ENCODE measurements at regions not wholly inside any gene's neighbourhood (a gene's known extent, or its start where the extent isn't known, plus 50 kb on each side); places are given as distances from the start of the nearest gene placed in this dataset.

DNA sequence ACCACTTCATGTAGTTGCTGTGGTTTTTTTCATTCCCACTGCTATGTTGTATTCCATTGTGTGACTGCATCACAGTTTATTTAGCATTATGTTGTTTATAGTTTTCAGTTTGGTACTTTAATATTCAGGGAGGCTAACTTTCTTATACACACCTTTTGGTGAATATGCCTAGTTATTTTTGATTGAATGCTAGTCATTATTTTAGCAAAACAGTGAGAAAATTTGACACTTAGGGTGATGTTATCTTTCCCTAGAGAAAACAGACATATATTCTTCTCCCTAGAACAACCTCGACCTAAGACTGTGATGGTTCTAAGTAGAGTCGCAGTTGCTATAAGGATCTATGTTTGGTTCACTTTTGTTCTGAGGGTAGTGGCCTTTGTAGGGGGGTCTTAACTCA lies 120.8 kb upstream of the B3GAT2 start:
- no peak for TF ChIP-seq EZH2 (IDR thresholded peaks at IDR 0.05)
- no peak for TF ChIP-seq POLR2AphosphoS5 (IDR thresholded peaks at IDR 0.05; ENCODE audit: borderline replicate concordance, low read depth, low read length)
